AG04450 (cell line): ENCODE measurements at regions not wholly inside any gene's neighbourhood (a gene's known extent, or its start where the extent isn't known, plus 50 kb on each side); places are given as distances from the start of the nearest gene placed in this dataset.

ENCODE experiments used
- CTCF ChIA-PET: fragments of 300-600, 350-600 bp; formaldehyde crosslinking; extraction: SDS; loops from one replicate; lab custom pipeline; 2022; ENCODE audit warnings: antibody characterized with exemption, inconsistent platforms; lab: Charles Lee
- POLR2A ChIA-PET: fragments of 350-600 bp; formaldehyde crosslinking; extraction: SDS; loops from one replicate; lab custom pipeline; 2021; ENCODE audit warnings: antibody characterized with exemption, inconsistent platforms; lab: Yijun Ruan, JAX
- DNase-seq: peaks from one replicate; pipeline ENCODE4 v3.0.0-alpha.2; 2011; ENCODE audit warnings: low read depth, low spot score
- H3K27ac ChIP-seq: one replicate; pipeline ENCODE4 v1.5.1; 2012; ENCODE audit warnings: low read depth, low read length, control low read depth
- H3K27me3 ChIP-seq: one replicate; pipeline ENCODE4 v1.6.0; 2012; ENCODE audit warnings: low read length; ENCODE audit not compliant: control insufficient read depth, insufficient read depth
- H3K4me3 ChIP-seq: 2 replicates; pipeline ENCODE4 v1.5.1; 2011; ENCODE audit warnings: mild to moderate bottlenecking, low read depth, low read length, control low read depth
- H3K9me3 ChIP-seq: 2 replicates; pipeline ENCODE4 v1.5.1; 2012; ENCODE audit warnings: low read length; ENCODE audit not compliant: control insufficient read depth, insufficient read depth
- CTCF ChIP-seq: IDR thresholded peaks from 2 replicates; pipeline ENCODE4 v1.5.1; 2011; ENCODE audit warnings: low read depth, low read length, control low read depth, inconsistent platforms

- DNase-seq = no peak
- ChIA-PET CTCF (no interaction called here), POLR2A (no interaction called here)
- H3K27ac ChIP-seq = no peak overlapping the region
- H3K9me3 ChIP-seq = no peaks in the 10 kb centered on the region
- H3K27me3 ChIP-seq = peaks cover 10% of the 10 kb centered on the region
- TF ChIP-seq CTCF = no peak
- H3K4me3 ChIP-seq = no peak overlapping the region
Observed at GRCh38 chr6:149185799-149186357, 131.6 kb upstream of the TAB2 start.

DNA sequence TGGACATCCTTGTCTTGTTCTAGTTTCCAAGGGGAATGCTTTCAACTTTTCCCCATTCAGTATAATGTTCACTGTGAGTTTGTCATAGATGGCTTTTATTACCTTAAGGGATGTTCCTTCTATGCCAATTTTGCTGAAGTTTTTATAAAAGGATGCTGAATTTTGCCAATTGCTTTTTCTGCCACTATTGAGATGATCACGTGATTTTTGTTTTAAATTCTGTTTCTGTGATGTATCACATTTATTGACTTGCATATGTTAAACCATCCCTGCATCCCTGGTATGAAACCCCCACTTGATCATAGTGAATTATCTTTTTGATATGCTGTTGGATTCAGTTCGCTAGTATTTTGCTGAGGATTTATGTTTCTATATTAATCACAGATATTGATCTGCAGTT is 130.6 kb upstream of the TAB2 start:
- TF ChIP-seq CTCF = no peak
- POLR2A ChIA-PET = no interaction called here
- no peaks in the 10 kb centered on the region for H3K9me3 ChIP-seq
- CTCF ChIA-PET = no interaction called here
- H3K4me3 ChIP-seq = no peak overlapping the region
- DNase-seq = no peak
- peaks cover 10% of the 10 kb centered on the region for H3K27me3 ChIP-seq
- no peak overlapping the region for H3K27ac ChIP-seq

GRCh38 chr6:149190224-149190831 is 127.2 kb upstream of the TAB2 start:
- Histone ChIP-seq H3K27me3 (peaks cover 3% of the 10 kb centered on the region), H3K27ac (no peak overlapping the region), H3K9me3 (no peaks in the 10 kb centered on the region), H3K4me3 (no peak overlapping the region)
- DNase-seq = no peak
- POLR2A ChIA-PET = no interaction called here
- CTCF ChIA-PET = no interaction called here
- TF ChIP-seq CTCF = no peak

DNA sequence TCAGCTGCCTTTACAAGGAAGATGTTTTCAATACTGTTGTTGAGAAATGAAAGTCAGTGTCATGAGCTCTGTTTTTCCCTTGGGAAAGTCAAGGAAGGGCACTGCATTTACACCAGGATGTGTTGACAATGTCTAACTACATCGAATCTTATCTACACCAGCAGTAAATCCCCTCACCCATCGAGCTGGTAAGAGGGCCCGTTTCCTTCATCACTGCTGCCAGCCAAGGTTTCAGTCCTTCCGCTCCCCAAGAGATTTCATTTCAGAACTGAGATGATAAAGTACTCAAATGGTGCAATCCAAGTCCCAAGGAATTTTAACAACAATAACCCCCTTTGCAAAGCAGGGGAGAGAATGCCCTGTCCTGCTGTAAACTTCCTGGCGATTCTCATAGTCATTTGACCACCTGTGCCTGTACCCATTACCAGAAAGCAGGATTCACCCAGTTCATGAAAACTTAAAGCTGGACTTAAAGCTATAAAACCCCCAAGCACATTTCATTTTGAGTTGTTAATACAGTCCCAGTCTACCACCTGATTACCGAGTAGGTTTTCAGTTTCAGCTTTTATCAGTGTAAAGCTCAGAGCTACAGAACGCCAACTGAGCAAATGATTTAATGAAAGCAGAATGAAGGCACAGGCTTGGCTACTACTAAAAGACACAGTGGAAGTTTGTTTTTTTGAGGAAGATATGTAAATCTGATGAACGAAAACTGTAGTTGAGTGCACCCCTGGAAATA is 122.5 kb upstream of the TAB2 start:
- no peak for TF ChIP-seq CTCF
- ChIA-PET POLR2A (no interaction called here), CTCF (no interaction called here)
- Histone ChIP-seq H3K27ac (no peak overlapping the region), H3K4me3 (no peak overlapping the region), H3K27me3 (no peaks in the 10 kb centered on the region), H3K9me3 (no peaks in the 10 kb centered on the region)
- DNase-seq = no peak

DNA sequence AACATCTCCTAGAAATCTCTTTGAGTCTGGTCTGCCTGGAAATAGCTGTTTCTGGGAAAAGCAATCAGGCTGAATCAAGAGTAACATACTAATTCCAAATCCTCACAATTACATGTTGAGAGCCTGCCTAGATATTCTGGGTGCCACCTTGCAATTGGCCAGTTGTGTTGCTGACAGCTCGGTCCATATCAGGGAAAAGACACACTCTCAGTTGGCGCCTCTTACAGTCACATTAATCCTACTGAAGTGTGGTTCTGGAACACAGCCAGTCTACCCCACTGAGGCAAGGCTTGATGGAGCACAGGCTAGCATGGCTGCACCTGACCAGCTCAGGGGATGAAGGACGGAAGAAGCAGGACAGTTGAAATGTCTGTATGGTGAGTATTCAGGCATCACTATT is 121.4 kb upstream of the TAB2 start:
- no peak for DNase-seq
- POLR2A ChIA-PET = no interaction called here
- no peak overlapping the region for H3K27ac ChIP-seq
- H3K27me3 ChIP-seq = no peaks in the 10 kb centered on the region
- no peak for TF ChIP-seq CTCF
- H3K4me3 ChIP-seq = no peak overlapping the region
- CTCF ChIA-PET = no interaction called here
- H3K9me3 ChIP-seq = no peaks in the 10 kb centered on the region
